ENCODE measurements at regions not wholly inside any gene's neighbourhood (a gene's known extent, or its start where the extent isn't known, plus 50 kb on each side); places are given as distances from the start of the nearest gene placed in this dataset.
"Not testable (repeated sequence)": the region's sequence is repeated elsewhere in the genome, so short reads cannot be mapped to it uniquely, and the experiment has no call there.

DNA sequence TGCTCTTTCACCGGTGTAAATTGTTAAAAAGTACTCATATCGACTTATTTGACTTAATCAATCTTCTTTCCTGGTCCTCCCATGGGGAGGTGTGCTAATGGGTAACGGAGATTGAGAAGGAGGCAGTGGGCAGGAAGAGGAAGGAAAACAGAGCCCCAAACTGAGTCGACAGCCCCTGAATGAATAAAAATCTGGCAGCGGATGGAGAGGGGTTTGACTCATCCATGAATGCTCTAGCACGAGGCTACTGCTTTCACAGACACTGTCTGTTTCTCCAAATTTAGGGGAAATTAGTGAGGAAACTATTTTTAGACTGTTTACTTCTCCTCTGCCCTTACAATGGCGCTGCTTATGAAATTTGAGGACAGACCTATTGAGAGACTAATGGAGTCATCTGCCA, 142.2 kb upstream of the ATXN1 start:
- peak; percentile 61 for DNase-seq (ENCODE audit: low spot score)

- DNase-seq (ENCODE audit: low spot score), result no peak
Measured at GRCh38 chr6:16902502-16902901, 141.2 kb upstream of the ATXN1 start.

DNA sequence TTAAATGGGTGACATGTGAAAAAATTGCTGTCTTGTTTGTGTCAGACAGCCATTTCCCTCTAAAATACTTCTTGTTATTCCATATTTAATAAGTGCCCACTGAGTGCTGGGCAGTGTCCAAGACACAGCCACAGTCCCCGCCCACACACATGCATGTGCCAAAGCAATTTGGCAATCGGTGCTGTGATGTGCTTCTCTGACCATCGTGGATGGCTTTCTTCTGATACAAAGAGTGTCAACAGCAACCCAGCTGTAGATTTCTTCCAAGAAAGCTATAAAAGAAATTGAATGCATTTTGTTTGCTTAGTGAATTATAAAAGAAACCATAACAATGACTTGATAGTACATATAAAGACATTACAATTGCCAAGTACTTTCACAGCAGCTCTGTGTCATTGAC, 140.5 kb upstream of the ATXN1 start:
- peak; percentile 75 for DNase-seq (ENCODE audit: low spot score)

- no peak for DNase-seq (ENCODE audit: low spot score)
Measured at GRCh38 chr6:16901306-16901705, 140.0 kb upstream of the ATXN1 start.

GRCh38 chr6:16898640-16899396, 137.6 kb upstream of the ATXN1 start:
- no peak for DNase-seq (ENCODE audit: low spot score)

GRCh38 chr6:16897669-16898068, 136.4 kb upstream of the ATXN1 start:
- DNase-seq (ENCODE audit: low spot score), result no peak

DNA sequence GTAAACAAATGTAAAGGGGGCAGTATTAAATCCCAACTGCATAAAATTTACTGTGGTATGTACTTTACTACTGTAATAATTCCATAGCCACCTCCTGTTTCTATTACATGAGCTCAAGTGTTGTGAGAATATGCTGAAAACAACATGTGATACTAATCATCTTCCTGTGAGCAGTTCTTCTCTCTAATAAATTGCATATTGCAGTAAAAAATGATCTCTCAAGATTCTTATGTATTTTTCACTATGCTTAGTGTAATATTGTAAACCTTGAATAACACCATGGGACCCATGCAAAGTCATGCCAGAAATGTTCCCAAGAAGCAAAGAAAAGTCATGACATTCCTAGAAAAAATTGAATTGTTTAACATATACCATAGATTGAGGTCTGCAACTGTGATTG, 133.0 kb upstream of the ATXN1 start:
- no peak for DNase-seq (ENCODE audit: low spot score)

GRCh38 chr6:16891110-16891509, 129.8 kb upstream of the ATXN1 start:
- not testable (repeated sequence) for DNase-seq (ENCODE audit: low spot score)

- DNase-seq (ENCODE audit: low spot score), result no peak
Measured at GRCh38 chr6:16885411-16886160, 124.3 kb upstream of the ATXN1 start.

DNA sequence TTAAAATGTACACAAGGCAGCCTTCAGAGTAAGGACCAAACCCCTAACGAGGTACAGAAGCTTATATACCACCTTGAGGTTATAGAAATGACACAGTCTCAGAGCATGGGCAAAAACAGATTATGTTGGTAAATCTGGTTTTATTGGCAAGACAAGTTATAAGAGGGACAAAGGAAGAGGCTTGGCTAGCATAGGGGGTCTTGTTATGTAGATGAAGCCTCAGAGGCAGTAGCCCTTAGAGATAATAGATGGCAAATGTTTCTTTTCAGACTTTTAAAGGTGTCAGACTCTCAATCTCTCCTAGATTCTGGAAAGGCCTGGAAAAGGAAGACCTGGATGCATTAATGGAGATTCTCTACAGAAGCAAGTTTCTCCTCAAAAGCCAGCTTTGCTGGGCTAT, 123.3 kb upstream of the ATXN1 start:
- no peak for DNase-seq (ENCODE audit: low spot score)

- no peak for DNase-seq (ENCODE audit: low spot score)
Measured at GRCh38 chr6:16883414-16883813, 122.2 kb upstream of the ATXN1 start.

GRCh38 chr6:16882230-16882629, 121.0 kb upstream of the ATXN1 start:
- DNase-seq (ENCODE audit: low spot score), result no peak

GRCh38 chr6:16876852-16877251, 115.6 kb upstream of the ATXN1 start:
- DNase-seq (ENCODE audit: low spot score), result not testable (repeated sequence)

DNA sequence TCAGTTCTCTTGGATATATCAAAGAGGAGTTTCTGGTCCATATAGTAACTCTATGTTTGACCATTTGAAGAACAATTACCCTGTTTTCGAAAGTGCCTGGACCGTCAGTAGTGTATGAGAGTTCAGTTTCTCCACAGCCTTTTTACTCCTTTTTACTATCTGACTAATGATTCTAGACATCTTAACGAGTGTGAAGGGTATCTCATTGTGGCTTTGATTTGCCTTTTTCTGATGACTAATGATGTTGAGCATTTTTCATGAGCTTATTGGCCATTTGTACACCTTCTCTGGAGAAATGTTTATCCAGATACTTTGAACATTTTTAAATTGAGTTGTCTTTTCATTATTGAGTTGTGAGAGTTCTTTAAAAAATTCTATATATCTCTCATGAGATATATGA, 114.9 kb upstream of the ATXN1 start:
- no peak for DNase-seq (ENCODE audit: low spot score)

DNA sequence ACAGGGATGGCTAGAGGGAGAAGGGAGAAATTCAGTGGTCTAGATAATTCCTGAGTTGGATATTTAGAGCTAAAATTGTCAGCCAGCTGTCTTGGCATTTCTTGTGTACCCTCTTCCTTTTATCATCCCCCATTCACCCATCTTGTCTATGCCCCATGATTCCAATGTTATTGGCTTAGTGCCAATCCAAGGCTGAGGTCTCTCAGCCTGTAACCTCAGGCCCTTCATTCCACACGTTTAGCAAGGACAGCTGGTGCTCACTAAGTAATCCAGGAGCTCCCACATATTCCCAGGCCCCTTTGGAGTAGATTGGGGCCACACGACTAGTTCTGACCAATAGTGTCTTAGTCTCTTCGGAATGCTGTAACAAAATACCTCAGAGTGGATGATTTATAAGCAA, 112.4 kb upstream of the ATXN1 start:
- no peak for DNase-seq (ENCODE audit: low spot score)

- DNase-seq (ENCODE audit: low spot score), result no peak
Measured at GRCh38 chr6:16872543-16873235, 111.4 kb upstream of the ATXN1 start.

DNA sequence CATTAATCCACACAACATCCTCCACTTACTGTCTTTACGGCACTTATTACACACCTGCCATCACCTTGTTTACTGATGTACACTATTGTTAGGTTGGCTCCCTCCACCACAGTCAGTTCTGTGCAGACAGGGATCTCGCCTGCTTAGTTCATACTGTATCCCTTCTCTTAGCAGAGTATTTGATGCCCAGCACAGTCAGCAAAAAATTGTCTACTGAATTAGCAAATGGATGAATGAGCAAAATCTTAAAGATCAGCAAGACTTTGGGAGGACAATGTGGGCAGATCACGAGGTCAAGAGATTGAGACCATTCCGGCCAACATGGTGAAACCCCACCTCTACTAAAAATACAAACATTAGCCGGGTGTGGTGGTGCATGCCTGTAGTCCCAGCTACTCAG, 109.8 kb upstream of the ATXN1 start:
- no peak for DNase-seq (ENCODE audit: low spot score)

GRCh38 chr6:16868968-16869367, 107.7 kb upstream of the ATXN1 start:
- no peak for DNase-seq (ENCODE audit: low spot score)

- DNase-seq (ENCODE audit: low spot score), result no peak
Measured at GRCh38 chr6:16857969-16858592, 96.8 kb upstream of the ATXN1 start.

DNA sequence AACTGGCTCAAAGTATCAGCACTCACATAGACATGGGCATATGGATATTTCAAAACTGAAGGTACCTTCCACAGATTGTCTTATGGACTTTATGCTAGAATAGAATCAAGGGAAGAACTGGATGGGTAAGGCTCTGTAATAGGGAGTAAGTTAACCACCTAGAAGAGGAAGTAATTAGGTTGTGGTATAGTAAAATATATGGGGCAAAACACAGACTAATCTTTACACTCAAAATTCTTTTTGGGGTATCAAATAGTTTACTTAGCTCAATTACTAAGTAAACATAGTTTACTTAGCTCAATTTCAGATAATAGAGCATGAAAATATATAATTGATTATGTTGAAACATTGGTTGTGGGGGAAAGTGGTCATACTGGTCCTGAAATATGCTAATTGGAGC, 94.2 kb upstream of the ATXN1 start:
- DNase-seq (ENCODE audit: low spot score), result no peak

GRCh38 chr6:16854986-16855385, 93.7 kb upstream of the ATXN1 start:
- no peak for DNase-seq (ENCODE audit: low spot score)

- DNase-seq (ENCODE audit: low spot score), result no peak
Measured at GRCh38 chr6:16852671-16853070, 91.4 kb upstream of the ATXN1 start.

GRCh38 chr6:16851758-16852157, 90.5 kb upstream of the ATXN1 start:
- DNase-seq (ENCODE audit: low spot score), result no peak
